ENCODE measurements at regions not wholly inside any gene's neighbourhood (a gene's known extent, or its start where the extent isn't known, plus 50 kb on each side); places are given as distances from the start of the nearest gene placed in this dataset.

DNA sequence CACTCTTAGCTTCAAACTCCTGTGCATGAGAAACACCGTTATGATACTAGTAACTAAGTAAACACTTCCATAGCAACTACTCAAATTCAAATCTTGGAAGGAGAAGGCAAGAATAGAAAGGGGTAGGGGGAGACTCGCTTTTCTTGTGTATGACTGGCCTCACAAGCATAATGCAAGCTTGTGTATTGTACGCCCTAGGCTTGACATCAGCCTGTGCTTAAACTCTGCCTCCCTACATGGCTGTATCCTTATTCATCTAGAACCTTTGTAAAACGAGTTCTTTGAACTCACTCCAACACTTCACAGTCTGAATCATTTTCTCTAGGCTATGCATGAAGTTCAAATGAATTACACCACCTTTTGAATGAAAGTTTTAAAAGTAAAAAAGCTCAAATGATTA is 1071.2 kb upstream of the ADGRL3 start:
- TF ChIP-seq, protein P1, sequence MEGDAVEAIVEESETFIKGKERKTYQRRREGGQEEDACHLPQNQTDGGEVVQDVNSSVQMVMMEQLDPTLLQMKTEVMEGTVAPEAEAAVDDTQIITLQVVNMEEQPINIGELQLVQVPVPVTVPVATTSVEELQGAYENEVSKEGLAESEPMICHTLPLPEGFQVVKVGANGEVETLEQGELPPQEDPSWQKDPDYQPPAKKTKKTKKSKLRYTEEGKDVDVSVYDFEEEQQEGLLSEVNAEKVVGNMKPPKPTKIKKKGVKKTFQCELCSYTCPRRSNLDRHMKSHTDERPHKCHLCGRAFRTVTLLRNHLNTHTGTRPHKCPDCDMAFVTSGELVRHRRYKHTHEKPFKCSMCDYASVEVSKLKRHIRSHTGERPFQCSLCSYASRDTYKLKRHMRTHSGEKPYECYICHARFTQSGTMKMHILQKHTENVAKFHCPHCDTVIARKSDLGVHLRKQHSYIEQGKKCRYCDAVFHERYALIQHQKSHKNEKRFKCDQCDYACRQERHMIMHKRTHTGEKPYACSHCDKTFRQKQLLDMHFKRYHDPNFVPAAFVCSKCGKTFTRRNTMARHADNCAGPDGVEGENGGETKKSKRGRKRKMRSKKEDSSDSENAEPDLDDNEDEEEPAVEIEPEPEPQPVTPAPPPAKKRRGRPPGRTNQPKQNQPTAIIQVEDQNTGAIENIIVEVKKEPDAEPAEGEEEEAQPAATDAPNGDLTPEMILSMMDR (IDR thresholded peaks at IDR 0.05): no peak
- TF ChIP-seq POLR2A (IDR thresholded peaks at IDR 0.05): no peak

All from tibial nerve (tissue), 3 donors.